Tongue (tissue), 1 donor: ENCODE measurements at regions not wholly inside any gene's neighbourhood (a gene's known extent, or its start where the extent isn't known, plus 50 kb on each side); places are given as distances from the start of the nearest gene placed in this dataset.
A peak's percentile ranks its signal among the peaks of the same experiment; 100 is the strongest.
"Not testable (repeated sequence)": the region's sequence is repeated elsewhere in the genome, so short reads cannot be mapped to it uniquely, and the experiment has no call there.

Experiments used
- DNase-seq: peaks from one replicate; pipeline ENCODE4 v3.0.0-alpha.2; 2015

DNA sequence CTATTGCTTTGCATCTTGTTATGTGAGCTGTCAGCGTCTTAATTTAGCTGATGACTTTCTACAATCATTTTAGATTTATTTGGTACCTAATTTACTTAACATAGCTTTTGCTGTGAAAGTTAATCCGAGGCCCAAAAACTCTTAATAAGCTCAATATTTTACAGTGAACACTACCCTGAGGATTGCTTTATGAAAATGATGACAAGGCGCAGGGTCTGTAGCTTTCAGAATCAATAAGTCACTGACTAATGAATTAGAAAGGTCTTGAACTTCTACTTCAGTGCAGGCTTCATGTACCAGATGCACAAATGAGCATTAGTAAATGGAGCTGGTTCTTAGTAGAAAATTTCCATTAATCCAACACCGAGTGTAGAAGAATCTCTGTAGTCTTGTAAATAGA, 81.4 kb upstream of the ZNF366 start:
- DNase-seq, result no peak

- DNase-seq, result no peak
Measured at GRCh38 chr5:72587661-72588308, 80.6 kb upstream of the ZNF366 start.

DNA sequence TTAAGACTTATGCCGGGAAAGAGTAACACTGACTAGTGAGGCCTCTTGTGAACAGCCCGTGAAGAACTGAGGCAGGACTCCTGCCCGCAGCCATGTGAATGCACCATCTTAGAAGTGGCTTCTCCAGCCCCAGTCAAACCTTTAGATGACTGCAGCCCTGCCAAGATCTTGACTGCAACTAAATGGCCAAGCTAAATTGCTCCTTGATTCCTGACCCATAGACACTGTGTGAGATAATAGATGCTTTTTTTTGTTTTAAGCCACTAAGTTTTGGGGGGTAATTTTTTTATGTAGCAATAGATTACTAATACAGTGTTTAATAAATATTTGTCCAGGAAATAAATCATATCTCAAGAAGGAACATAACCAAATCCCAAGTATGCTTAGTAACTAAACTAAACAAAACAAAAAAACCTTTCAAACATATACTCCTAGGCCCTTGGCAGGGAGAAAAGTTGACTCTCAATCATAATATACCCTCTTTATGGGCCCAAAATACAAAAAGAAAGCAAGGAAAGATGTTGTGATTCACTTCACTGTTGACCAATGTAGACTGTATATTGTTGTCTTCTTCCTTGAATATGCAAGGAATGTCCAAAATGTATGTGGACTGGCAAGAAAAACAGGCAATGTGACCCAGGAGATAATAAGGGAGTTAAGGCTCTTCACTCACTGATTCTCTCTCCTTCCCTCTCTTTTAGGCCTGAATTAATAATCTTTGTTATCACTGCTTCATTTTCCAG, 79.7 kb upstream of the ZNF366 start:
- DNase-seq, result no peak

DNA sequence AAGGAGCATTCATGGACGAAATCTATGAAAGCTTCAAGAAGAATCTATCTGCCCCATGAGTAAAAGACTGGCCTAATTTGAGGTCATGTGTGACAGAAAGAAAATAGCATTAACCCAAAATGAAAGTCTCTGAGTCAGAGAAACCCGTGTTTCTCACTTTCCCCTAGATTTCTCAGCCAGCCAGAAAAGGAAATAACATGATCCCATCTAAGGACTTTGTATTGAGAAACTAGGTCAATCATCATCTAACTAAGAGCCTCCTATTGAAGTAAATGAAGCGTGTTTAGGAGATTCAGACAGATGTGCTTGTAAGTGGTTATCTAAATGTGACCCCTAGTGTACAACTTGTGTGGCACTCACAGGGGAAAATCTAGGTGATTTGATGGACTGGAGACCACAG, 77.3 kb upstream of the ZNF366 start:
- DNase-seq, result no peak

- not testable (repeated sequence) for DNase-seq
Measured at GRCh38 chr5:72579290-72579689, 72.1 kb upstream of the ZNF366 start.

- DNase-seq, result no peak
Measured at GRCh38 chr5:72572236-72572765, 65.1 kb upstream of the ZNF366 start.

- DNase-seq, result no peak
Measured at GRCh38 chr5:72569408-72569944, 62.3 kb upstream of the ZNF366 start.

GRCh38 chr5:72566746-72567145, 59.5 kb upstream of the ZNF366 start:
- DNase-seq, result no peak

GRCh38 chr5:72565513-72566289, 58.5 kb upstream of the ZNF366 start:
- DNase-seq, result no peak

- no peak for DNase-seq
Measured at GRCh38 chr5:72562717-72563116, 55.5 kb upstream of the ZNF366 start.

- DNase-seq, result no peak
Measured at GRCh38 chr5:72561148-72561972, 54.1 kb upstream of the ZNF366 start.

DNA sequence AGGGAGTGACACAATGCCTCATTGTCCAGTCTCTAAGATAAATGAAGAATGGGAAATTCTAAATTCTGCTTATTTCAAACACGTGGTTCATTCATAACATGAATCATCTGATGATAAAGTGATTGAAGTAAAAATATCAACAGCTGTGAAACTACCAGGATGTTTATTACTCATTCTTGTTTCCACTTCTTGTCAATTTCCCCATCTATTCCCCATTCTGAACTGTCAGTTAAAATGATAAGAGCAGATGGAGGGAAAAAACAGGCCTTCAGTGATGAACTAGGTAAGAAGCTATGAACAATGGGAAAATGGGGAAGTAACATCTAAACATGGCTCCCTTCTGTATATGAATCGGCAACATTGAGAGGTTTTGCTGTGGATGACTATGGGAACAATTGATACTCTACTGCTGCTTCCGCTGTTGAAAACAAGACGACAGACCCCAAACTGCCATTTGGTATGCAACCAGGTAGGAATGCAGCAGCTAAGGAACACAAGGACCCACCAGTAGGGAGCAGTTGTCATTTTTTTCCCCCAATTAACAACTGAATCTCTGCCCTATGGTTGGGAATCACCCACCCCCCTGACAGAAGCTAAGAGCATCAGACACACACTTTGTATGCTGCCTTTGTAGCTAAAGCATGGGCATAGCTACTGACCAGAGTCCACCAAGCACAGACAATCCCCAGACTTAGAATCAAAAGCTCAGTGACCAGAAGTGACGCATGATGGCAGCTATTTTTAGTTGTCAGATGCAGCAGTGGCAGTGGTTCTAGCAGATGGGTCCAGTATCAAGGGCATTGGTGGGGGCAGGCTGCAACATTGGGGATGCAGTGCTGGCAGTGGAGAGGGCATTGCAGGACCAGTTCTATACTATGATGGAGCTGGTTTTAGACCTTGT, 52.9 kb upstream of the ZNF366 start:
- peak; percentile 47 for DNase-seq

DNA sequence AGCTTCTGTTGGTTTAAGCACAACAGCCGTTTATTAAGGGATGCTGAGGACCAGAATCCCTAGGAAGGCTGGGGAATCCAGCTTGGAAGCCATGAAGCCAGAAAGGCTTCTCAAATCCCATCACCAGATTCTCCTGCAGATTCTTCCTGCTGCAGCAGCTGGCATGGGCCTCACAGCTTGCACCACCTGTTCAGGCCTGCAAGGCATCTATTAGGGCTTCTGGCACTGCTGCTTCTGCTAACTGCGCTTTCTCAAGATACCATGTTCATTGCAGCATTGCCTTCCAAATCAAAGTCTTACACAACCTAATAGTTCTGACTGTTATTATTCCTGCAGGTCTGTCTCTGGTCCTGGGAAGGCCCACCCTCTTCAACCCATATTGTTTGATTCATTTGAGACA, 51.2 kb upstream of the ZNF366 start:
- DNase-seq, result peak; percentile 86

DNA sequence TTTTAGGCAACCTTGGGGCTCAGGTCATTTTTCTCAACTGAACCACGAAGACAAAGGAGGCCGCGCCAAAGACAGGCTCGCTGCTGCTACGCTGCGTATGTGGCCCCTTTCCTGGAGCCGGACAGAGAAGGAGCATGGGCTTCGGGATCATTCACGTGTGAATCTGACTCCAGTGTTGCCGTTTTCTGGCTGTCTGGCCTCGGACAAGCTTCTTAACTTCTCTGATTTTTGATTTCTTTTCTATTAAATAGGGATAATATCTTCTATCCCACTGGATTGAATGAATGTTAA, 50.8 kb upstream of the ZNF366 start:
- DNase-seq, result no peak

DNA sequence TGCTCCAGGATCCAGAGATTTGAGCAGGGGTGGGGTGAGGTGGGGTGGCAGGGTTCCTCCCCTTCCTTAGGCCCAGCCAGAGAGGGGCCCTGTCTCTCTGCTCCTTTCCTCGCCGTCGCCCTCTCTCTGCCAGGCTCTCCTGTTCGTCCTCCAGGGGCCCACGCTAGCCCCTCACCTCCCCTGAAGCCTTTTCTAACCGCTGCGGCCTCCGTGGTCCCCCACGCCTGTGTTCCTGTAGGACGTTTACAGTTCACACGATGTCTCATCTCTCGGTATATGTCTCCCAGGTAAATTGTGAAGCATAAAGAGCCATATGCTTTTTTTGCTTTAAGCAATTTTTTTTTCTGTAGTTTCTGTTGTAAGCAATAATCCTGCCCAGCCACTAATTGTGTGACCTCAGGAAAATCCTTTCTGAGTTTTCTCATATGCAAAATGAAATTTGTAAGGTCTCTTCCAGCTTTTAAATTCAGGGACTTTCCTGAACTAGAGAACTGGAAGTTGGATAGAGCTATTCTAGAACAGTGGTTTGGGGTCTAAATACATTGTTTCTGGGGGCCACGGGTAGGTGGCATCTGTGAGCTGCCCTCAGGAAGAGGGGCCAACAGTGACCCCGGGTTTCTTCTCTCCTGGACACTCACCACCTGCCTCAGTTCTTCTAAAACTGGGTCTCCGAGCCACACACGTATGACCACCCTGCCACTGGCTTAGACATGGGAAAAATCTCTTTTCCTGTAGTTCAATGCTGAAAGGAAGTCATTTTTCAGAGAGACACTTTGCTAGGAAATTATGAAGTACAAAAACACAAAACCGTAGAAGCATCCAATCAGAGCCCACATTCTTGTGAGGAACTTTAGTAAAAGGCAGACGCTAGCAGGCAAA, 50.2 kb upstream of the ZNF366 start:
- DNase-seq, result peak; percentile 48
